ENCODE measurements at regions not wholly inside any gene's neighbourhood (a gene's known extent, or its start where the extent isn't known, plus 50 kb on each side); places are given as distances from the start of the nearest gene placed in this dataset.

DNA sequence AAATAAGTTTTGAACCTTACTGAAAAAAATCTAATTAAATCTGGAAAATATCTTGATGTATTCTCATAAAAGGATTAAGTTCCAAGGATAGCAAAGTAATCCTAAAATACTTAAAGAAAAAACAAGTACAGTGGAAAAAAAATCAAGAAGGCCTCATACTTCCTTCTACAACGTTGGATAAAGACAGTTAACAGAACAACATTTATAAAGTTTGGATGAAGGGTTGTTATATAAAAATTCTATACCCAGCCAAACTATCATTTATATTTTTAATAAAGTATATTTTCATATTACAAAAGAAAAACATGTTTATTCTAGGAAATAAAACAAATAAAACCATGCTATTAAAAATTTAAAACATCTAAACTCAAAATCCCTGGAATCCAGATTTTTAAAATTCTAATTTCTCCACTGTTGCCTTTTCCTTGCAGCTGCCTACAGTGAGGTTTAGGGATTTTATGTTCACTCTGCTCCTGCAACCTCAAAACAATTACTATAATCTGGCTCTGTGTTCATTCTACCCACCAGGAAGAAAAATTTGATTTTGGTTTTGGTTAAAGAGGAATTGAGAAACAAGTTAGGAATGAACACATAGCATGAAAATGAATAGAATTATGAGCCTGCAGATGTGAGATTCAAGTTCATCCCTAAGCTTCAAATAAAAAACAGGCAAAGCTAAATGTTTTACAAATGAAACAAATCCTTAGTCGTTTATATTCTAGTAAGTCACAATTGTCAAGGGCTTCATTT is 142.8 kb downstream of the LPIN1 start:
- Histone ChIP-seq H3K9ac (ENCODE audit: low read length) (no peak overlapping the region), H3K36me3 (ENCODE audit: control insufficient read depth in 1 of 2, insufficient read depth in 2 of 2, low read length in 2 of 2) (no peaks in the 10 kb centered on the region), H3K4me2 (ENCODE audit: low read length) (no peak overlapping the region), H4K20me1 (ENCODE audit: insufficient read depth) (no peaks in the 10 kb centered on the region), H3K9me3 (ENCODE audit: control insufficient read depth in 1 of 2, insufficient read depth in 1 of 2, low read depth in 1 of 2, low read length in 2 of 2) (peaks cover 0 to 7% of the 10 kb centered on the region in 2 experiments; a peak in 1 of 4 replicates), H3K9me2 (ENCODE audit: insufficient read depth) (no peaks in the 10 kb centered on the region), H3K4me1 (ENCODE audit: control insufficient read depth in 1 of 2, insufficient read depth in 2 of 2, low read length in 2 of 2) (no peaks in the 10 kb centered on the region), H3K27me3 (ENCODE audit: insufficient read depth, low read length) (no peaks in the 10 kb centered on the region), H3K4me3 (replicated peaks in 1 of 2; ENCODE audit: low read depth in 1 of 2, low read length in 2 of 2) (no peak overlapping the region), H3K27ac (ENCODE audit: low read depth, low read length) (no peak overlapping the region), H2AFZ (ENCODE audit: low read depth, low read length, poor library complexity, severe bottlenecking) (no peak overlapping the region), H3K79me2 (ENCODE audit: insufficient read depth, low read length) (no peaks in the 10 kb centered on the region)
- DNase-seq (ENCODE audit: low read depth, low spot score) (no peak), ATAC-seq (no peak)
- BruUV-seq (replicated peaks): no TSS peak
- intact Hi-C loops (cut with micrococcal nuclease): no loop called here
- TF ChIP-seq, protein P1, sequence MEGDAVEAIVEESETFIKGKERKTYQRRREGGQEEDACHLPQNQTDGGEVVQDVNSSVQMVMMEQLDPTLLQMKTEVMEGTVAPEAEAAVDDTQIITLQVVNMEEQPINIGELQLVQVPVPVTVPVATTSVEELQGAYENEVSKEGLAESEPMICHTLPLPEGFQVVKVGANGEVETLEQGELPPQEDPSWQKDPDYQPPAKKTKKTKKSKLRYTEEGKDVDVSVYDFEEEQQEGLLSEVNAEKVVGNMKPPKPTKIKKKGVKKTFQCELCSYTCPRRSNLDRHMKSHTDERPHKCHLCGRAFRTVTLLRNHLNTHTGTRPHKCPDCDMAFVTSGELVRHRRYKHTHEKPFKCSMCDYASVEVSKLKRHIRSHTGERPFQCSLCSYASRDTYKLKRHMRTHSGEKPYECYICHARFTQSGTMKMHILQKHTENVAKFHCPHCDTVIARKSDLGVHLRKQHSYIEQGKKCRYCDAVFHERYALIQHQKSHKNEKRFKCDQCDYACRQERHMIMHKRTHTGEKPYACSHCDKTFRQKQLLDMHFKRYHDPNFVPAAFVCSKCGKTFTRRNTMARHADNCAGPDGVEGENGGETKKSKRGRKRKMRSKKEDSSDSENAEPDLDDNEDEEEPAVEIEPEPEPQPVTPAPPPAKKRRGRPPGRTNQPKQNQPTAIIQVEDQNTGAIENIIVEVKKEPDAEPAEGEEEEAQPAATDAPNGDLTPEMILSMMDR (IDR thresholded peaks at IDR 0.05 in 2 of 3, conservative IDR thresholded peaks at IDR 0.05 in 1 of 3; ENCODE audit: borderline replicate concordance in 1 of 3, insufficient read depth in 1 of 3, low read depth in 2 of 3, low read length in 2 of 3): no peak
- no peak for TF ChIP-seq RAD21 (IDR thresholded peaks at IDR 0.05; ENCODE audit: low read depth)
- no peak for TF ChIP-seq POLR2AphosphoS5 (IDR thresholded peaks at IDR 0.05; ENCODE audit: low read depth, low read length)
- no peak for TF ChIP-seq SRF (IDR thresholded peaks at IDR 0.05; ENCODE audit: low read depth)
- TF ChIP-seq ZFX (IDR thresholded peaks at IDR 0.05): no peak
- no peak for TF ChIP-seq ZNF274 (IDR thresholded peaks at IDR 0.05; ENCODE audit: low read depth, low read length)
- no peak for TF ChIP-seq SIN3A (IDR thresholded peaks at IDR 0.05; ENCODE audit: low read depth)
- no peak for TF ChIP-seq EZH2 (IDR thresholded peaks at IDR 0.05)
- TF ChIP-seq CBX3 (IDR thresholded peaks at IDR 0.05; ENCODE audit: low read depth): no peak
- TF ChIP-seq ZBTB33 (IDR thresholded peaks at IDR 0.05; ENCODE audit: extremely low read depth, insufficient replicate concordance, low read length): no peak
- TF ChIP-seq, protein P2, sequence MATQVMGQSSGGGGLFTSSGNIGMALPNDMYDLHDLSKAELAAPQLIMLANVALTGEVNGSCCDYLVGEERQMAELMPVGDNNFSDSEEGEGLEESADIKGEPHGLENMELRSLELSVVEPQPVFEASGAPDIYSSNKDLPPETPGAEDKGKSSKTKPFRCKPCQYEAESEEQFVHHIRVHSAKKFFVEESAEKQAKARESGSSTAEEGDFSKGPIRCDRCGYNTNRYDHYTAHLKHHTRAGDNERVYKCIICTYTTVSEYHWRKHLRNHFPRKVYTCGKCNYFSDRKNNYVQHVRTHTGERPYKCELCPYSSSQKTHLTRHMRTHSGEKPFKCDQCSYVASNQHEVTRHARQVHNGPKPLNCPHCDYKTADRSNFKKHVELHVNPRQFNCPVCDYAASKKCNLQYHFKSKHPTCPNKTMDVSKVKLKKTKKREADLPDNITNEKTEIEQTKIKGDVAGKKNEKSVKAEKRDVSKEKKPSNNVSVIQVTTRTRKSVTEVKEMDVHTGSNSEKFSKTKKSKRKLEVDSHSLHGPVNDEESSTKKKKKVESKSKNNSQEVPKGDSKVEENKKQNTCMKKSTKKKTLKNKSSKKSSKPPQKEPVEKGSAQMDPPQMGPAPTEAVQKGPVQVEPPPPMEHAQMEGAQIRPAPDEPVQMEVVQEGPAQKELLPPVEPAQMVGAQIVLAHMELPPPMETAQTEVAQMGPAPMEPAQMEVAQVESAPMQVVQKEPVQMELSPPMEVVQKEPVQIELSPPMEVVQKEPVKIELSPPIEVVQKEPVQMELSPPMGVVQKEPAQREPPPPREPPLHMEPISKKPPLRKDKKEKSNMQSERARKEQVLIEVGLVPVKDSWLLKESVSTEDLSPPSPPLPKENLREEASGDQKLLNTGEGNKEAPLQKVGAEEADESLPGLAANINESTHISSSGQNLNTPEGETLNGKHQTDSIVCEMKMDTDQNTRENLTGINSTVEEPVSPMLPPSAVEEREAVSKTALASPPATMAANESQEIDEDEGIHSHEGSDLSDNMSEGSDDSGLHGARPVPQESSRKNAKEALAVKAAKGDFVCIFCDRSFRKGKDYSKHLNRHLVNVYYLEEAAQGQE (IDR thresholded peaks at IDR 0.05; ENCODE audit: low read depth): no peak
- CTCF ChIA-PET: no interaction called here
- POLR2A ChIA-PET: no interaction called here
- RAD21 ChIA-PET (ENCODE audit: low non-redundant PET in 1 of 2, low total read pairs in 2 of 2, uncharacterized antibody in 2 of 2, unreplicated experiment in 2 of 2): no interaction called here
